PC-3 (cell line): ENCODE measurements at regions not wholly inside any gene's neighbourhood (a gene's known extent, or its start where the extent isn't known, plus 50 kb on each side); places are given as distances from the start of the nearest gene placed in this dataset.
"Not testable (repeated sequence)": the region's sequence is repeated elsewhere in the genome, so short reads cannot be mapped to it uniquely, and the experiment has no call there.

Source experiments
- CTCF ChIP-seq: fragments of 300-600 bp; sonication (generic); conservative IDR thresholded peaks from 2 replicates; pipeline ENCODE4 v1.5.1; 2017; ENCODE audit warnings: antibody characterized with exemption, low read depth, mild to moderate bottlenecking, low read length
- EZH2phosphoT487 ChIP-seq: fragments of 300-600 bp; sonication (generic); IDR thresholded peaks from 2 replicates; pipeline ENCODE4 v1.6.1; 2018; ENCODE audit warnings: mild to moderate bottlenecking, antibody characterized with exemption, low read length, borderline replicate concordance

DNA sequence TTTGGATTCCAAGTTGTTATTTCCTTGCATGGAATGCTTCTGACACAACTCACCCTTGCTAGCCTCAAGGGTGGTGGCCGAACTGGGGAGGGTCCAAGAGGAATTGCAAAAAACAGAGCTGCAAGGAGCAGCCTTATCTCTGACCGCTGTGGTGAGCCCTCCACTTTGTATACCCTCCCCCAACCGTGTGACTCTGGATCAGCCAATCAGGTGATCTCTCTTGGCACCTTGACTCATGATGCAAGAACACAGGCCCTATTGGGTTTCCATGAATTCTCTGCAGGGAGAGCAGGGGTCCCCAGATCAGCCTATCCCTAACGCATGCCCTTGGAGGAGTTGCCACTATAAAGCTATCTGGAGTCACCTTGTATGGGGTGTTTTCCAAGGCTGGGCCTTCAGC, 81.0 kb downstream of the NPIPA5 start:
- not testable (repeated sequence) for TF ChIP-seq CTCF, EZH2phosphoT487
